HEK293T (cell line): ENCODE measurements at regions not wholly inside any gene's neighbourhood (a gene's known extent, or its start where the extent isn't known, plus 50 kb on each side); places are given as distances from the start of the nearest gene placed in this dataset.

ENCODE experiments used
- CTCF ChIA-PET: fragments of 350-600 bp; formaldehyde crosslinking; extraction: SDS; loops from one replicate; lab custom pipeline; 2021; ENCODE audit warnings: antibody characterized with exemption, inconsistent platforms; lab: Yijun Ruan, JAX
- POLR2A ChIA-PET: fragments of 350-600 bp; formaldehyde crosslinking; extraction: SDS; loops from one replicate; lab custom pipeline; 2020; ENCODE audit warnings: antibody characterized with exemption, inconsistent platforms; lab: Yijun Ruan, JAX
- DNase-seq: peaks from one replicate; pipeline ENCODE4 v3.0.0; 2012; ENCODE audit warnings: mixed read lengths; ENCODE audit errors: extremely low spot score
- ARNT ChIP-seq: fragments of 450-650 bp; IDR thresholded peaks from 2 replicates; pipeline ENCODE4 v1.6.1; 2017; ENCODE audit warnings: mild to moderate bottlenecking
- BHLHE40 ChIP-seq: fragments of 450-650 bp; IDR thresholded peaks from 2 replicates; pipeline ENCODE4 v1.6.1; 2016; ENCODE audit warnings: mild to moderate bottlenecking, moderate library complexity, borderline replicate concordance
- CTBP1 ChIP-seq: fragments of 450-650 bp; IDR thresholded peaks from 2 replicates; pipeline ENCODE4 v1.6.1; 2016; ENCODE audit warnings: borderline replicate concordance
- ELF4 ChIP-seq: fragments of 450-650 bp; IDR thresholded peaks from 2 replicates; pipeline ENCODE4 v1.6.1; 2017; ENCODE audit warnings: antibody characterized with exemption
- FOXA1 ChIP-seq: fragments of 450-650 bp; IDR thresholded peaks from 2 replicates; pipeline ENCODE4 v1.6.1; 2016; ENCODE audit warnings: mild to moderate bottlenecking
- FOXK2 ChIP-seq: fragments of 450-650 bp; IDR thresholded peaks from 2 replicates; pipeline ENCODE4 v1.6.1; 2016; ENCODE audit warnings: mild to moderate bottlenecking
- FOXM1 ChIP-seq: fragments of 450-650 bp; IDR thresholded peaks from 2 replicates; pipeline ENCODE4 v1.6.1; 2017; ENCODE audit warnings: mild to moderate bottlenecking, borderline replicate concordance
- HDGF ChIP-seq: fragments of 450-650 bp; IDR thresholded peaks from 2 replicates; pipeline ENCODE4 v1.6.1; 2017; ENCODE audit warnings: antibody characterized with exemption, borderline replicate concordance
- L3MBTL2 ChIP-seq: fragments of 450-650 bp; conservative IDR thresholded peaks from 2 replicates; pipeline ENCODE4 v1.6.1; 2016; ENCODE audit warnings: mild to moderate bottlenecking
- LEF1 ChIP-seq: fragments of 450-650 bp; IDR thresholded peaks from 2 replicates; pipeline ENCODE4 v1.6.1; 2017; ENCODE audit warnings: mild to moderate bottlenecking, borderline replicate concordance
- NFRKB ChIP-seq: fragments of 450-650 bp; IDR thresholded peaks from 2 replicates; pipeline ENCODE4 v1.6.1; 2016; ENCODE audit warnings: mild to moderate bottlenecking, moderate library complexity
- SP1 ChIP-seq: fragments of 450-650 bp; IDR thresholded peaks from 2 replicates; pipeline ENCODE4 v1.6.1; 2017
- SUZ12 ChIP-seq: fragments of 450-650 bp; IDR thresholded peaks from 2 replicates; pipeline ENCODE4 v1.6.1; 2016; ENCODE audit warnings: mild to moderate bottlenecking
- TARDBP ChIP-seq: fragments of 450-650 bp; IDR thresholded peaks from 2 replicates; pipeline ENCODE4 v1.6.1; 2016
- ZNF384 ChIP-seq: fragments of 450-650 bp; IDR thresholded peaks from 2 replicates; pipeline ENCODE4 v1.6.1; 2016
- TF ChIP-seq, protein P1 (sequence below): fragments of 450-650 bp; IDR thresholded peaks from 2 replicates; pipeline ENCODE4 v1.6.1; 2016

DNA sequence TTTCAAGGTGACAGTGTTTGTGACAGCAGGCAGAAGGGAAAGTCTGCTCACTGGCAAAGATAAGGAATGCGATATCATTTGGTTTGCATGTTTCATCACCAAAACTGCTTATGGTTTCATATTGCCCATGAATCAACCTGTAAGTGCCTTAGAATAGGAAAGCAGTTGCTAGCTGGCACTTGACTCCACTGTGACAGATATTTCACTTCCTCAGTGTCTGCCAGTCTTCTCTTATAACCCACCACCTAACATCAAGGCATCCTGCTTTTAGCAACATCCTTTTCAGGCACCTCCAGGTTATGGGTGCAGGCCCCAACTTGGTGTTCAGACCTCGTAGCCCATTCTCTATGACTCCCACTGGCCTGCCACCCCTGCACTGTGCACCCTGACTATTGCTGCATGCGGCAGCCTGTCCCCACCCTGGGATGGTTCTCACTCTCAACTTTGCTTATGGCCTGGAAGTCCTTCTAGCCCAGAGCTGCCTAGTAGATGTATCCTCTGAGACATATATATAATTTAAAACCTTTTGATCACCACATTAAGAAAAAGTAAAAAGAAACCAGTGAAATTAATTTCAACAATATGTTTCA lies 154.4 kb upstream of the RARB start:
- TF ChIP-seq, protein P1, sequence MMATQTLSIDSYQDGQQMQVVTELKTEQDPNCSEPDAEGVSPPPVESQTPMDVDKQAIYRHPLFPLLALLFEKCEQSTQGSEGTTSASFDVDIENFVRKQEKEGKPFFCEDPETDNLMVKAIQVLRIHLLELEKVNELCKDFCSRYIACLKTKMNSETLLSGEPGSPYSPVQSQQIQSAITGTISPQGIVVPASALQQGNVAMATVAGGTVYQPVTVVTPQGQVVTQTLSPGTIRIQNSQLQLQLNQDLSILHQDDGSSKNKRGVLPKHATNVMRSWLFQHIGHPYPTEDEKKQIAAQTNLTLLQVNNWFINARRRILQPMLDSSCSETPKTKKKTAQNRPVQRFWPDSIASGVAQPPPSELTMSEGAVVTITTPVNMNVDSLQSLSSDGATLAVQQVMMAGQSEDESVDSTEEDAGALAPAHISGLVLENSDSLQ: no peak
- no peak for TF ChIP-seq TARDBP
- TF ChIP-seq SUZ12: no peak
- no peak for TF ChIP-seq SP1
- no peak for TF ChIP-seq FOXM1
- no peak for TF ChIP-seq FOXK2
- no peak for TF ChIP-seq FOXA1
- no peak for TF ChIP-seq L3MBTL2
- no peak for TF ChIP-seq ZNF384
- no peak for TF ChIP-seq CTBP1
- no peak for TF ChIP-seq ARNT
- TF ChIP-seq ELF4: no peak
- TF ChIP-seq LEF1: no peak
- TF ChIP-seq BHLHE40: no peak
- CTCF ChIA-PET: no interaction called here
- DNase-seq: no peak
- POLR2A ChIA-PET: no interaction called here

DNA sequence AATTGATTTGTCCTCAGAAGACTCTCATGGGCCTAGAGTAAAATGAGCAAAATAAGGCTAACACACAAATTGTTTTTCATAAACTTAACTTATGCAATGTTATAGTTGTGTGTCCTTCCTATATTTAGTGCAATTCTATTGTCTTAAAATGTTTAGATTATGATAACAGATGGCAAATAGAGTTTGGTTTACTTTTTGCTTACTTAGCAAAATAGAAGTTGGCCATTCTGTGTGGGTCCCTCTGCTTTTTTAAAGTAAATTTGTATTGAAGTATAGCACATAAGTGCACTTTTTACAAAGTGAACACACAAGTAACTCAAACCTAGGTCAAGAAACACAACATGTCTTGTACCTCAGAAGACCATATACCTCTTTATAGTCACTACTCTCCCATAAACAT lies 150.6 kb upstream of the RARB start:
- DNase-seq: no peak
- TF ChIP-seq FOXK2: no peak
- no peak for TF ChIP-seq SP1
- TF ChIP-seq LEF1: no peak
- no peak for TF ChIP-seq NFRKB
- no peak for TF ChIP-seq BHLHE40
- no peak for TF ChIP-seq FOXM1
- TF ChIP-seq SUZ12: no peak
- no peak for TF ChIP-seq ELF4
- TF ChIP-seq ARNT: no peak
- ChIA-PET CTCF (no interaction called here), POLR2A (no interaction called here)

DNA sequence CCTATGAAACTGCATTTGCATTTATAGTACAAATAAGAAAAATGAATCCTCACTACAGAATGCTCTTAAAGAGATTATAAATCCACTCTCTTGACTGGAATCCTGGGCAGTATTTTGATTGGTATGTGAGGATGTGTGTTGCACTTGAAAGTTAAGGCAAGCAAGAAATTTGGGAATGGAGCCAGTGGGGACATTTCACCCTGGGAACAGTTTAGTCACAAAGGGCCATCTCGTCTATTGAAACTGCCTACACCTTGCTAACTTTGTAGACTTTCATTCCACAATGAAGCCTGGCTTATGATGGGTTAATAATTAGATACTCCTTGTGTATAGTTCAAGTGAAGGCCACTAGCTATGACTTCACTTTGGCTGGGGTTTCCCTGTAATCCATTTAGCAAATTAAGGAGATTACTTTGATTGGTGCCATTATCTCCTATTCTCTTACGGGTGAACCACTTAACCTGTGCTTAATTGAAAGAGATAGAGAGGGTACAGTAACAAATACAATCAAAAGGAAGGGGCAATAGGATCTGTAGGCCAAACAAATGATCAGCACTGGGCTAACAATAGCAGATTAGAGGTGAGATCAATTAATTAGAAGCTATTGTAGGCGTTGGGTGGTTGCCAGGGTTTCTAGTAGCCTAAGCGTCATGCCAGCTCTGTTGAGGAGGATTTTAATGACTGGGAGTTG lies 146.9 kb upstream of the RARB start:
- ChIA-PET POLR2A (no interaction called here), CTCF (no interaction called here)
- DNase-seq: no peak
- TF ChIP-seq LEF1: no peak
- no peak for TF ChIP-seq ARNT
- no peak for TF ChIP-seq FOXA1
- no peak for TF ChIP-seq TARDBP
- TF ChIP-seq FOXK2: no peak
- TF ChIP-seq HDGF: no peak
- no peak for TF ChIP-seq SUZ12
- no peak for TF ChIP-seq CTBP1
- TF ChIP-seq NFRKB: no peak
- no peak for TF ChIP-seq ZNF384
- TF ChIP-seq SP1: no peak
- no peak for TF ChIP-seq L3MBTL2

DNA sequence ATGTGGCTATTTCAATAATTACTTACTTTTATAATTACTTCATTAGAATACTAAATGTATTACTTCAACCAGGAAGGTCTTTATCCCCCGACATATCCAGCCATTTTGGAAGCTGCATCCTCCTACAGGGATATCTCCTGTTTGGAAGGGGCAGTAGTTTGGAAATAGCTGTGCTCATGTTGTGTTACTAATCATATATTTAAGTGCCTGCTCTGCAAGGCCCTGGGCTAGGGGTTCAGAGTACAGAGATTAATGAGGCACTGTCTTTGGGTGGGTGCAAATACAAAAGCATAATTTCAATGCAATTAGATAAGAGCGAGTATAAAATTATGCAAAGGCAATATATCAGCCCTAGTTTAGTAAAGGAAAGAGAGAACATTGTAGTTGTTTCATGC lies 146.3 kb upstream of the RARB start:
- POLR2A ChIA-PET: no interaction called here
- TF ChIP-seq, protein P1: no peak
- TF ChIP-seq CTBP1 (no peak), LEF1 (no peak), TARDBP (no peak), ZNF384 (no peak), FOXA1 (no peak), ELF4 (no peak)
- CTCF ChIA-PET: no interaction called here
- DNase-seq: no peak

DNA sequence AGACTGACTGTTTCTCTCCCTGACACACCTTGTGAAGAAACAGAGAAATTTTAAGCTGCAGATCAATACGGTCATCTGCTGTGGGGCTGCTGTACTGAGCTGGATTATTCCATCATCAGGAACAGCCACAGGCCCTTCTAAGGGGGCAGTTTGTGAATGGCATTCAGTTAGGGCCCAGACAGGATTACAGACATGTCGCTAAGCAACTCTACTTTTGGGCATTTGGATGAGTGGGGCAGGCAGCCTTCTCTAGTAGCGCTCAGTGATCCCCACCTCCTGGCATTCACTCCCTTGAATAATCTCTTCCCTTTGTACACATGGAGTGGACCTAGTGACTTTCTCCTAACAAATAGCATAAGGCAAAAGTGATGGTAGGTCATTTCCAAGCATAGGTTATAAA lies 144.4 kb upstream of the RARB start:
- ChIA-PET CTCF (no interaction called here), POLR2A (no interaction called here)
- DNase-seq: no peak
- no peak for TF ChIP-seq BHLHE40
- TF ChIP-seq, protein P1: no peak
- no peak for TF ChIP-seq LEF1
- TF ChIP-seq CTBP1: no peak
- TF ChIP-seq NFRKB: no peak
- no peak for TF ChIP-seq ARNT
- TF ChIP-seq L3MBTL2: no peak
- TF ChIP-seq TARDBP: no peak
- no peak for TF ChIP-seq SUZ12
- TF ChIP-seq FOXK2: no peak
- TF ChIP-seq HDGF: no peak
- TF ChIP-seq SP1: no peak
- no peak for TF ChIP-seq FOXA1
- TF ChIP-seq ELF4: no peak
- TF ChIP-seq FOXM1: no peak
- TF ChIP-seq ZNF384: no peak

DNA sequence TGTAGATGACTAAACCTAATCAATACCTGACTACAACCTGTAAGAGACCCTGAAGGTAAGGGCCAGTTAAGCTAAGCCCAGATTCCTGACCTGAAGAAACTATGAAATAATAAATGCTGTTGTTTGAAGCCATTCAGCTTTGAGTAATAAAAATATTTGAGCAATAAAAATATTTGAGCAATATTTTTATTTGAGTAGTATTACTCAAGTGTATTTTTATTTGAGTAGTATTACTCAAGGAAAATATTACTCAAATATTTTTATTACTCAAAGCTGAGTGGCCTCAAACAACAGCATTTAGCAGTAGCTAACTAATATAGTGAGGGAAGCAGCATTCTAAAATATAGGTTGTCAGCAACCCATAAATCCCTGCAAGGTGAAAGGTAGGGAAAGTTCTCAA lies 143.8 kb upstream of the RARB start:
- DNase-seq: no peak
- POLR2A ChIA-PET: no interaction called here
- CTCF ChIA-PET: no interaction called here
- TF ChIP-seq SP1 (no peak), SUZ12 (no peak), FOXA1 (no peak)
